NCI-H1092 (cell line): ENCODE measurements at regions not wholly inside any gene's neighbourhood (a gene's known extent, or its start where the extent isn't known, plus 50 kb on each side); places are given as distances from the start of the nearest gene placed in this dataset.

Experiments
- DNase-seq: peaks from one replicate; lab custom pipeline; 2025; lab: John Stamatoyannopoulos, UW

DNA sequence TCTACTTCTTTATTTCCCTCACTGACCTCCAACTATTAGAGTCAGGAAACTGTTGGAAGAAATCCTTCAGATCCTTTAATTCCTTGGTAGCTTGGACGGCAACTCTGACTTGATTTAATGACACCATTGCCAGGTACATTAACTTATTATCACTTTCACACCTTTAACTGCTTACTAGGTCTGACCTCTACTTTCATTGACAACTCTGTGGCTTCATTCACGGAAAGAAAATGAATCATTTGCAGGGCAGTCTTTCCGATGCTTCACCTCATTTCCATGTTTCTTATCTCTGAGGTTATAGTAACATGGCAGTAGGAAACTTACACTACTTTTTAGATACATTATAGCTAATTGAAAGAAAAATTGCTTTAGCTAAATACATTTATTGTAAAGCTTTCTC lies 82.6 kb upstream of the PDGFD start:
- no peak for DNase-seq

DNA sequence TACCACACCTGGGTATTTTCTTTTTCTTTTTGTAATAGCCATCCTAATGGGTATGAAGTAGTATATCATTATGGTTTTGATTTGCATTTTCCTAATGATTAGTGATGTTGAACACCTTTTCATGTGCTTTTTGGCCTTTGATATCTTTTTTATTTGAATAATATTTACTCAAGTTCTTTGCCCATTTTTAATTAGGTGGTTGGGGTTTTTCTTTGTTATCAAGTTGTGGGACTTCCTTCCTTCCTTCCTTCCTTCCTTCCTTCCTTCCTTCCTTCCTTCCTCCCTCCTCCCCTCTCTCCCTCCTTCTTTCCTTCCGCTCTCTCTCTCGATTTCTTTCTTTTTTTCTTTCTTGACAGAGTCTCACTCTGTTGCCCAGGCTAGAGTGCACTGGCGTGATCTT lies 75.0 kb upstream of the PDGFD start:
- DNase-seq, result no peak

DNA sequence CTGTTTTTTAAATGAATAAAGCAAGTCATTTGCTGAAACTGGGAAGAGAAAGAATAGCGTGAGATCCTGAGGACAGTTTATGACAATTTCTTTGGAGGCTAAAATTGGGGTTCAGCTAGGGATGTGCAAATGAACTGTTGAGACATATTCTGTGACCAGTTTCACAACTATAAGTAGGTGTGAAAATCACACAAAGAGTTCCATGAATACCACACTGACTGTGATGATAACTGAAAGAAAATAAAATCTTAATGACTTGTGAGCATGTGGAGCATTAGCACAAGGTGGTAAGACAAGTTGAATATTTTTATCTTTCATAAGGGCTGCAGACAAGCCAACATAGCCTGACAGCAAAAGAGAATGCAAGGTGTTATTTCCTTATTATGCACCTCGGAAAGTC lies 61.1 kb upstream of the PDGFD start:
- DNase-seq, result no peak

DNA sequence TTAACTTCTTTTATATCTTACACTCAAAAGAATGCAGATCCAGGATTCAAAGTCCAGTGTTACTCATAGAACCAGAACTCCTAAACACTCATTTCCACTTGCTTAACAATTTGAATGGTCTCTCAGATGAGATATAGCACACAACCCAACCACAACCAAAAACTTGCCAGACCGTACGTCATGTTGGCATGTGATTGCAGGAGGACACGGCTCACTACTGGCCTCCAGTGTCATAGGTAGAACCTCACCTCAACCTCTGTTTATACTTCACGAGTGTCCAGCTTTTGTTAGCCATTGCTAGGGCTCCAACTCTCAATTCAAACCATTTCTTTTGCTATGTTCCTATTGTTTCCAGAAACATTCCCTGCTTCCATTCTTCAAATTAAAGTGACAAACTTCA lies 58.5 kb upstream of the PDGFD start:
- DNase-seq, result no peak

DNA sequence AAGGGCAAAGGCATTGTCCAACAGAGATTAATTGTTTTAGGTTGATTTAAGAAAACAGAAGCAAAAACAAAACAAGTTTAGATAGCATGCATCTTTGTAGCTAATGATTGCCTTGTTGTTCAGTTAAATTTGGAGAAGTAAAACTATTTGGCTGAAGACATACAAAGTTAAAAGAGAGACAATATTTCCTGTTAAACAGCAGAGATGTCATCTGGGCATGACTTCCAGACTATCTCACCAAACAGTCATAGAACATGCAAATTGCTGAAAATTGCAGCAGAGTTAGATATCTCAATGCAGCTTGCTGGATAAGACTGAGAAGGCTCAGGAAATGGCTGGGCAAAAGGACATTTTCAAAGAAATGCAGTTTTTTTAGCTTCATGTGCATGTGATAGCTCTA lies 57.5 kb upstream of the PDGFD start:
- no peak for DNase-seq

DNA sequence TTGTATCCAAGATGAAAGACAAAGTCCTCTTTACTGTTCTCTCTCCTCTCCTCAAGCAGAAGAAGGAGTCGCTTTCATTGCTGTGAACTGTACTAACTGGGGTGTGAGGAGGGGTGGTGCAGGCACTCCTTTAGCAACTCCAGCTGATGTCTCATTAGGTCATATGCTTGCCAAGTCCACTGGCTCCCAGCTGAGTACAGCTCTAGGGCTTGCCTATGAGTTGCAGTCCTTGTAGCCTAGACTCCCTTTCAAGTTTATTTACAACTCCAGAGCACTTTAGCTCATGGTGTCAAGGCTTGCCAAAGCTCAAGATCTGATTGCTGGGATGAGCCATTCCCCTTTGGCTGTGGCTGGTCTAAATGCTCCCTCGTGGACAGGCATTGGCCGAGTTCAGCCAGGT lies 55.1 kb upstream of the PDGFD start:
- DNase-seq, result no peak

DNA sequence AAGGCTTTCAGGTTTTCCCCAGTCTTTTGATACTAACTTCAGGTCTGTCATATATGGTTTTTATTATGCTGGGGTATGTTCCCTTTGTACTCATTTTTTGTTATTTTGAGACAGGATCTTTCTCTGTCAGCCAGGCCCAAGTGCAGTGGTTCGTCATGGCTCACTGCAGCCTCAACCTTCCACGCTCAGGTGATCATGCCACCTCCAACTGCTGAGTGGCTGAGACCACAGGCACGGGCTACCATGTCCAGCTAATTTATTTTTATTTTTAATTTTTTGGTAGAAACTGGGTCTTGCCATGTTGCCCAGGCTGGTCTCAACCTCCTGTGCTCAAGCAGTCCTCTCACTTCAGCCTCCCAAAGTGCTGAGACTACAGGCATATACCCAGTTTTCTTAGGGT lies 50.6 kb upstream of the PDGFD start:
- no peak for DNase-seq
